HT1080 (cell line): ENCODE measurements at regions not wholly inside any gene's neighbourhood (a gene's known extent, or its start where the extent isn't known, plus 50 kb on each side); places are given as distances from the start of the nearest gene placed in this dataset.

Experiments
- DNase-seq: peaks from one replicate; pipeline ENCODE4 v3.0.0-alpha.2; 2015; ENCODE audit warnings: low read depth

- no peak for DNase-seq
Observed at GRCh38 chr20:43316271-43316670, 126.6 kb upstream of the PTPRT start.

DNA sequence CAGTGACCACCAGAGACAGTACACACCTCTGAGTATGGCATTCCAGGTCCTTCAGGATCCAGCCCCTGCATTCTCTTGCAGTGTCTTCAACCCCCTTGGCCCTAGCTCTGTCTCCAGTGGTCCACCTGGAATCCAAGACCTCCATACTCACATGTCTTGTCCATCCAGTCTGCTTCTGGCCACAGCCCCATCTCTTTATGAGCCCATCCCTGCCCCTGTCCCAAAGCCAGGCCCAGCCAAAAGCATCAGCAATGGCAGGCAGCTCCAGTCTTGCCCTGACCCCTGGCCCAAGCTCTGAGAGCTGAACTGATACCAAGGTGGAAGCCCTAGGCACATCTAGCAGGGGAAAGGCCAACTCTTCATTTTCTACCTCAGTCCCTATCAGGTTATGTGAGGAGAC is 119.6 kb upstream of the PTPRT start:
- DNase-seq: no peak

DNA sequence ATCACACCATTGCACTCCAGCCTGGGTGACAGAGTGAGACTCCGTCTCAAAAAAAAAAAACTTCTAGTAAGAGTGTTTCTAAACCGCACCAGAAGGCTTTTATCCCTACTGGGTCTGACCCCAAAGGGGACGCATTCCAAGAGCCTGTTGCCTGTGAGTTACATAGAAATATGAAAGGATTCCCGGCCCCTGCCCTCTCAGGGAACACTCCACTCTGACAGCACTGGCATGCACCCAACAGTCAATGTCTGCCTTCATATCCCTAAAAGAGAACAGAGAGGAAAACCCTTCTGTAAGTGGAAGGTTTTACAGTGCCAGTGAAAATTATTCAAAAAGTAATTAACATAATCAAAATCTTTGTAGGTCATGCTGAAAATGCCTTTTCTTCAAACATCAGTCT is 117.1 kb upstream of the PTPRT start:
- DNase-seq: no peak

DNA sequence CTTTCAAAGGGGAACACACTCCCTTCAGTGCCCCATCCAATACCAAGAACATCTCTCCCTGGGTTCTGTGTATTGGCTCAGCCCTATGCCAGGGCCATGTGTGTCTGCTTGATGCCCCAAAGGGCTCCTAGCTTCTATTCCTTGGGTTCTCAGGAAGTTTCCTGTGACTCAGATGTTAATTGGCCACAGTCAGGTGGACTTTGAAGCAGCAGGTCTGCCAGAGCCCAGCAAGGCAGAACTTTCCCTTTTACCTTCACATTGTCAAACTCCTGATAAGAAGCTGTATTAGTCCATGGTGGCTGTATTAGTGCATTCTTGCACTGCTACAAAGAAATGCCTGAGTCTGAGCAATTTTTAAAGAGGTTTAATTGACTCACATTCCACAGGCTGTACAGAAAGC is 116.0 kb upstream of the PTPRT start:
- DNase-seq: no peak

DNA sequence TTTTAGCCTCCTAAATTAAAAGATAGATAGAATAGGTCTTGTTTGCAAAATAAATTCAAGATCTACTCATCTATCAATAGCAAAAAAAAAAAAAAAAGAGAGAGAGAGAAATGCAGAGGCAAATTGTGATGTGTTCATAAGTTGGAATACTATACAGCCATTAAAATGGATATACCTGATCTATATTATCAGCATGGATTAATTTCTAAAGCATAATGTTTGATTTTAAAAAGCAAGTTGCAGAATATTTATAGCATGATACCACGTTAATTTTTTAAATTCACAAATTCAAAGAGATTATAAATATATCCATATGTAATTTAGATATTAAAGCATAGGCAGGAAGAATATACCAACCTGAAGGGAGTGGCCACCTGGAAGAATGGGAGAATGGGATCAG is 114.9 kb upstream of the PTPRT start:
- no peak for DNase-seq

- no peak for DNase-seq
Observed at GRCh38 chr20:43302936-43303335, 113.2 kb upstream of the PTPRT start.

- no peak for DNase-seq
Observed at GRCh38 chr20:43300901-43301300, 111.2 kb upstream of the PTPRT start.

- no peak for DNase-seq
Observed at GRCh38 chr20:43295781-43296180, 106.1 kb upstream of the PTPRT start.

DNA sequence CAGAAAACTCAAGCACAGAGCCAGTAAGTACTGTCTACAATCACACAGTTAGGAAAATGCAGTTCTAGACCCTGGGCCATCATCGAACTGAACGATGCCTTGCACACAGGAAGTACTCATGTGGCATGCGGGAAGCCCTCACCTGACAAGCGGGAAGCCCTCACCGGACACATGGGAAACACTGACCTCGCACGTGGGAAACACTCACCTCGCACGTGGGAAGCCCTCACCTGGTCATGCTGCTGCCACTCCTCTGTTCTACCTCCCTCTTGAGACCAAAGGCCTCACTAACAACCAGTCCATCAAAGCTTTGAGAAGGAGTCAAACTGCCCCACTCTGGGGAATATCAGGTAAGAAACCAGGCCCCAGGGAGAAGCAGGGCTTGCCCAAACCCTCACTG is 105.6 kb upstream of the PTPRT start:
- no peak for DNase-seq

DNA sequence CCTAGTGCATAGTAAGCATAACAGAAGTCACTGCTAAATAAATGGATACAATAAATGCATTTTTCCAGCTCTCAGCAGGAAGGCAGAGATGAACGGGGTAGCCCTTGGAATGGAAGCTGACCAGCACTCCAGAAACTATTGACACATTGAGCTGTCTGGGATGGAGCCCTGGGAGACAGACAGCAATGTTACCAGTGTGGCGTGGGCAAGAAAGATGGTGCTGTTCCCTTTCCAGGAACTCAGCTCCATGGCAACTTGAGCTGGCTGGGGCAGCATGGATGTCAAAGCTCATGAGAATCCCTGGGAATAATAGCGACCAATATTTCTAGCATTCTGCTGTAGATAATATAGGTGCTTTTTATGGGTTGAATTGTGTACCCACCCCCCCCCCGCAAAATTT is 104.3 kb upstream of the PTPRT start:
- DNase-seq: no peak

- no peak for DNase-seq
Observed at GRCh38 chr20:43293068-43293786, 103.5 kb upstream of the PTPRT start.

DNA sequence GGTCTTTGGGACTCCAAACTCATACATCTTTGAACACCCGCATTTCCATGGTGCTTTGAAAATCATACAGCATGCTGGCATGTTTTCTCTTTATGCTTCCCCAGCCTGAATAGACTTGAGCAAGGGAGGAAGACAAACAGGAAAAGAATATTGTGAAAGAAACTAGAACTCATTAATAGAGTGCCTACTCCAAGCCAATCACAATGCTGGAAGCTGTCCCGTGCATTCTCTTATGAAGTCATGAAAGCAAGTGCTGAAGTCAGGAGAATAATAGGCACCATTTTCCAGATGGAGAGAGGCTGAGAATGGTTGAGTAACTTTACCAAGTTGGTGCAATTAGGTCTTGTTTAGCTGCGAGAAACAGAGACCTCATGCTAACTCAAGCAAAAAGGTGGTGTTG is 102.5 kb upstream of the PTPRT start:
- DNase-seq: no peak

DNA sequence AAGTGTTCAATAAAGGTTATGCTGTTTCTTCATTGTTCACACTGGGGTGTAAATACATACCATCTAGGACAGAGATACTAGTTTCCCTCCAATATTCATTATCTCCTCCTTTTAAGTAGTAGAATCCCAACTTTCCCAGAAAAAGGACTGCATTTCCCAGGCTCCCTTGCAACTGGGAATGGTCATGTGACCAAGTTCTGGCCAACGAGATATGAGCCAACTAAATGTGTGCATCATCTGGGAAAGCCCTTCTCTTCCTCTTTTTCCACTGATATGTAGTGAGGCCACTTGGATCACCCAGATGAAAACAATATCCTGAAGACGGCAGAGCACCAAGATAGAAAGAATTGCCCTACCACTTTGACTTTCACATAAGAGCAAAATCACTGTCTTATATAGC is 97.9 kb upstream of the PTPRT start:
- DNase-seq: peak; percentile 4

DNA sequence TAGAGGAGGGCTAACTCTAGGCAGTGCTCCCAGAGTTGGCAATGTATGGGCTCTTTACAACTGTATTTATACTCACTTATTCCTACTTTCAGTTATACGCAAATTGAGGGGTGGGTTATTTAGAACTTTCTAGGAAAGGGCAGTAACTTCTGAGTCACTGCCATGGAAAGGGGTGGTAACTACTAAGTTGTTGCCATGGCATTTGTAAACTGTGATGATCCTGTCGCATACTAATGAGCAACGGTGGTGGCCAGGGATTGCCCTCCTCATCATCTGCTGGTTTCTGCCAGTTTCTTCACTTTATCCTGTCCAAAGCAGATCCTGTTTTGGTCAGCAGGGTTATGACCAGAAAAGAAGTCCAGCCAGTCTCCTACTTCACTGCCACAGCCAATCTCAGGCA is 95.5 kb upstream of the PTPRT start:
- no peak for DNase-seq

DNA sequence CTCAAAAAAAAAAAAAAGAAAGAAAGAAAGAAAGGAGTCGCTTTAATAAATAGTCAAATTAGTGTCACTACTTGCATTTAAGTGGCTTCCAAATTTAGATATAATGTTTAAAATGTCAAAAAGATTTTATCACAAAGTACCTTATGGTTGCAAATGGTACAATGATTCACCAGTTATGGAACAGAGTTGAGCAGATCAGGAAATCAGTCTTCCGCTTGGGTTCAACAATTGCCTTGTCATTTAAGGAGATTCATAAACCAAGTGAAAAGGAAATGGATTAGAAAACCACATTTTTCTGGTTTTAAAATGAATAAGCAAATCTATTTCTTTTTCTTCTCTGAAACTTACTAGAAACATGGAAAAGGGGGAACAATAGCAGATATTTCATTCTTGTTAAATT is 94.8 kb upstream of the PTPRT start:
- no peak for DNase-seq

DNA sequence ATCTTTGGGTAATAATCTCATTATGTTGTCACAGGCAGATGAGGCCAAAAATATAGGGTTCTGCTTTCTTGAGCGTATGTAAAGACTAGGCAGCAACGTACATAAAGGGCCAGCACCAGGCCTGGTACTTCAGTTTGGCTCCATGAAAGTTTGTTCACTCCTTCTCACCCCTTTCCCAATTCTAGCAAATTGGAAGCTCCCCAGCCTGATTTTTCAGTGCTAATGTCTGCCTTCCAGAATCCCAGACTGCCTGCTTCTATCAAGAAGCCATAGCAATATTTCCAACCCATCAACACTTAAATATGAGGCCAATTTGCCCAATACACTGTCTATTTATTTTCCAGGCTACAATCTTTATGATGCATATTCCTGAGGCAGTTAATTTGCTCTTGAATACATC is 93.4 kb upstream of the PTPRT start:
- DNase-seq: no peak

GRCh38 chr20:43271980-43272379 is 82.3 kb upstream of the PTPRT start:
- DNase-seq: no peak

DNA sequence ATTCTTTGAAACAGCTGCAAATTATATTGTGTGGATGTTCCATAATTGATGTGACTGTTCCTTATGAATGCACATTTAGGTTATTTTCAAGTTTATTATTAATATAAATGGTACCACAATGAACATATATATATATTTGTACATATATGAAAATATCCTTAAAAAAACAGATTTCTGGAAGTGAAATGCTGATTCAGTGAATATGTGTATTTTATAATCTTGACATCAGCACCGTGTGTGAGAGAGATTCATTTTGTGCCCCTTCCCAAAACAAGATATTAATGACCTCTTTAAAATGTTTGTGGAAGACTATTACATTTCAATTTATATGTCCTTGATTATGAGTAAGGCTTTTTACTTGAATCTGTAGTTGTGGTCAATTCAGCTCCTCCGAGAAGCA is 75.7 kb upstream of the PTPRT start:
- DNase-seq: no peak

DNA sequence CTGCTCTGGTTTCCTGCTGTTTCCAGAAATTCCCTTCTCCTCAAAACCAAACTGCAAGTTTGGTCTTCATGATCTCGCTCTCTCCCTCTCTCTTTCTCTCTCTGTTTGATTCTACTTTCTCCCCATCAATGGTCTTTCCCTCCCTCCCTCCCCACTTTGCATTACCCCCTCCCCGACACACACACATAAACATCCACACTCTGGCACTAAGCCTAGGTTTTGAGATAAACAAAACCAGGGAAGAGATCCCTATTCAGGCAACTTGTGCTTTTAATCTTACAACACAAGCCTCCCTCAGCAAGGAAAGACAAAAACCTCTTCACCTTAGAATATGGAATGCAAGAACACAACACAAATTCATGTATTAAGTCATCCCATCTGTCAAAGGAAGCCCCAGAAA is 73.5 kb upstream of the PTPRT start:
- DNase-seq: no peak

DNA sequence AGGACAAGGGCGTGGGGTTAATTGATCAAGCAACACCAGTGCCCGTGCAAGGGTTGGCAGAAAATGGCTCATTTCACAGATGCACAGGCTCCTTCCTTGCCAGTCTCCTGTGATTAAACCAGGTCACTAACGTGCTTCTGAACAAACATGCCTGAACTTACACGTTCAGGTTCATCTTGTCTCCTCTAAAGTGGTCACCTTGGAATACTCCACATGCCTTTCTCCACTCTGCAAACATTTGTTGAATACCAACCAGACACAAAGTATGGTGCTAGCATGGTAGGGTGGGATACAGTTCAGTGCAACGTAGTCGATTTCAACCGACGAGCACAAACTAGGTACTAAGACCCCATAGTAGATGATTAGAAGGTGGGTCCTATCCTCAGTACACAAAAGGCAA is 72.6 kb upstream of the PTPRT start:
- DNase-seq: no peak

DNA sequence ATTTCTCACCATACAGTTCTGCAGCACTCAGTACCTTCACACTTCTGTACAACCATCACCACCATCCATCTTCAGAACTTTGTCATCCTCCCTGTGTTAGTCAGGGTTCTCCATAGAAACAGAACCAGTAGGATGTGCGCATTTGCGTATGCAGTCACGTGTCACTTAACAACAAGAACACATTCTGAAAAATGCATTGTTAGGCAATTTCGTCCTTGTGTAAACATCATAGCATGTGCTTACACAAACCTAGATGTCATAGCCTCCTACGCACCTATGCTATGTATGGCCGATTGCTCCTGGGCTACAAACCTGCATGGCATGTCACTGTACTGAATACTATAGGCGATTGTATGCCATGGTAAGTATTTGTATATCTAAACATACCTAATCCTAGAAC is 66.2 kb upstream of the PTPRT start:
- DNase-seq: no peak

DNA sequence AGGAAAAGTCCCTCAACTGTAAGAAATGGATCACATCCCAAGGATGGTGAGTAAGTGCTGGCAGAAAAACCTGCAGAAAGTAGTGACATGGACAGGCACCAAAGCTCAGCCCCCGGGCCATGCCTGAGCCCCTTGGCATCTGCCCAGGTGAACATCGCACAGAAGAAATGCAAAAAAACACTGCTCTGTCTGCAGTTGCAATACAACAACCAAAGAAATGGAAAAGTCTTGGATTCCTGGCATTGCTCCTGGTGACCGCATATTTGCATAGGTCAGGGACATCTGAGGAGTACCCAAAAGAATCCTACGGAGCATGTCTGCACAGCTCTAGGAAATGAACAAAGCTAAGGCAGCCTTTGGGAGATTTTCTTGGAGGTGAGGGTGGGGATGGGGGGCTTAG is 63.1 kb upstream of the PTPRT start:
- DNase-seq: no peak

DNA sequence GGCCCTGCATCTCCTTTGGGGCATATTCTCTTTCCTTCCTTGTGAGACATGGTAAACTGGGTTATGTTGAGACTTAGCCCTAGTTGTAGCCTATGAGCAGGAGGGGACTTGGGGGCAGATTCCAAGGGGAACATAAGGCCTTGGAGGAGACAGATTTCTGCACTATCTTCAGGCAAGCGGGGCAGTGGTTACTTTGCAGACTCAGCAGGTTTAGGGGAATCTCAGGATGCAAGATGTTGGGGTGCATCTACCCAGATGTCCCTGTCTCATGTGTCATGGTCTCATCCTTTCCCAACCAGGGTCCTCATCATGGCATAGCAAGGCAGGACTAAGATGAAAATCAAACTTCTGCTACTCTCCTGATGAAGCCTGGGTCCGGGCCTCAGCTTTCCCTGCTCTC is 58.6 kb upstream of the PTPRT start:
- DNase-seq: no peak

DNA sequence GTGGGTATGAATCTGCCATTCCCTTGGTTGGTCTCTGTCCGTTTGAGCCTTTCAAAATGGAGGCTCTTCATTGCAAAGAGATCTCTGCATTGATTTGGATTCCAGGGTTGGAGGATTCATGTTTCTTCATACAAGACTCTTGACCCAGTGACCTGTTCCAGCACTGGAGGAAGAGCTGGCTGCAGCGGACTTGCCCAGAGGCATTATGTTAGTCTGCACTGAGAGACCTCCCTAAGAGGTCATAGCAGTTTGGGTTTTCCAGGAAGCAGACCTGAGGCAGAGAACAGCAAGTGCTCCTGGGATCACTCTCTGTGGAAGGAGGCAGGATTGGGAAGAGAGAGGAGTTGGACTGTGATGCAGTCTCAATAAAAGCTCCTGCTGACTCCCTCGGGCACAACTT is 57.7 kb upstream of the PTPRT start:
- DNase-seq: no peak
